ENCODE measurements at regions not wholly inside any gene's neighbourhood (a gene's known extent, or its start where the extent isn't known, plus 50 kb on each side); places are given as distances from the start of the nearest gene placed in this dataset.
"Not testable (repeated sequence)": the region's sequence is repeated elsewhere in the genome, so short reads cannot be mapped to it uniquely, and the experiment has no call there.

DNA sequence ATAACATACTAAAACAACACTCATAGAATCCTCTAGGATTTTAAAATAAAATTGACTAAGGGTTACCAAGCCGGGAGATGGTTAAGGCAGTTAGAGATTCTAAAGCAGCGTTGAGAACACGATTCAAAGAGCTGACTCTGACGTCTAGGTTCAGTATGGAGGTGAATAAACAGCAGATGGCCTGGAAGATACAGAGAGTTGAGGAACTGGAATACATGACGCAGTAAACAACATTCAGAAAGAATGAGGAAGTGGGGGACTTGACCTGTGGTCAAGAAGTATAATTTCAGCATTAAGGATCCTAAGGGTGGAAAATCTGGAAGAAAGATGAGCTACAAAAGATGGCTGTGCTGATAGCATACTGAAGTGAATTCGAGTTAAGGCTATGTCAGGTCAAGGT, 172.5 kb upstream of the NBPF9 start:
- TF ChIP-seq CTCF, POLR2A (IDR thresholded peaks at IDR 0.05): not testable (repeated sequence)

All from Peyer's patch (tissue), 4 donors.